ENCODE measurements at regions not wholly inside any gene's neighbourhood (a gene's known extent, or its start where the extent isn't known, plus 50 kb on each side); places are given as distances from the start of the nearest gene placed in this dataset.

- H3K4me3 ChIP-seq (ENCODE audit: low read length) = no peak overlapping the region
- TF ChIP-seq CTCF (IDR thresholded peaks at IDR 0.05; ENCODE audit: insufficient read depth, low read depth, low read length, missing control alignments) = no peak
- DNase-seq (ENCODE audit: low read depth) = no peak
Observed at GRCh38 chr3:159846255-159846654, 142.4 kb upstream of the IL12A start.

- H3K4me3 ChIP-seq (ENCODE audit: low read length) = no peak overlapping the region
- TF ChIP-seq CTCF (IDR thresholded peaks at IDR 0.05; ENCODE audit: insufficient read depth, low read depth, low read length, missing control alignments) = no peak
- DNase-seq (ENCODE audit: low read depth) = no peak
Observed at GRCh38 chr3:159848348-159849118, 140.1 kb upstream of the IL12A start.

GRCh38 chr3:159850481-159850880, 138.2 kb upstream of the IL12A start:
- DNase-seq (ENCODE audit: low read depth) = no peak
- H3K4me3 ChIP-seq (ENCODE audit: low read length) = no peak overlapping the region
- no peak for TF ChIP-seq CTCF (IDR thresholded peaks at IDR 0.05; ENCODE audit: insufficient read depth, low read depth, low read length, missing control alignments)

- no peak for TF ChIP-seq CTCF (IDR thresholded peaks at IDR 0.05; ENCODE audit: insufficient read depth, low read depth, low read length, missing control alignments)
- no peak overlapping the region for H3K4me3 ChIP-seq (ENCODE audit: low read length)
- DNase-seq (ENCODE audit: low read depth) = no peak
Observed at GRCh38 chr3:159852266-159852665, 136.4 kb upstream of the IL12A start.

- no peak overlapping the region for H3K4me3 ChIP-seq (ENCODE audit: low read length)
- DNase-seq (ENCODE audit: low read depth) = peak; percentile 68
- TF ChIP-seq CTCF (IDR thresholded peaks at IDR 0.05; ENCODE audit: insufficient read depth, low read depth, low read length, missing control alignments) = no peak
Observed at GRCh38 chr3:159852821-159853505, 135.7 kb upstream of the IL12A start.

- TF ChIP-seq CTCF (IDR thresholded peaks at IDR 0.05; ENCODE audit: insufficient read depth, low read depth, low read length, missing control alignments) = no peak
- DNase-seq (ENCODE audit: low read depth) = no peak
- no peak overlapping the region for H3K4me3 ChIP-seq (ENCODE audit: low read length)
Observed at GRCh38 chr3:159853506-159853864, 135.2 kb upstream of the IL12A start.
